H9 (cell line): ENCODE measurements at regions not wholly inside any gene's neighbourhood (a gene's known extent, or its start where the extent isn't known, plus 50 kb on each side); places are given as distances from the start of the nearest gene placed in this dataset.
A peak's percentile ranks its signal among the peaks of the same experiment; 100 is the strongest.

Source experiments
- DNase-seq: peaks from one replicate; pipeline ENCODE4 v3.0.0-alpha.2; 2017
- H2AFZ ChIP-seq: one replicate; pipeline ENCODE4 v1.6.1; 2013; ENCODE audit warnings: mild to moderate bottlenecking, low read length, control low read depth, moderate library complexity
- H2AK5ac ChIP-seq: 2 replicates; pipeline ENCODE4 v1.6.1; 2013; ENCODE audit warnings: low read length, control low read depth, mixed read lengths; ENCODE audit not compliant: insufficient read length
- H2BK120ac ChIP-seq: one replicate; pipeline ENCODE4 v1.6.1; 2013; ENCODE audit warnings: low read depth, mild to moderate bottlenecking, low read length, control low read depth, inconsistent platforms; ENCODE audit not compliant: poor library complexity, severe bottlenecking
- H2BK12ac ChIP-seq: 2 replicates; pipeline ENCODE4 v1.6.1; 2013; ENCODE audit warnings: low read length, control low read depth, mixed read lengths, low read depth; ENCODE audit not compliant: insufficient read length
- H2BK15ac ChIP-seq: 2 replicates; pipeline ENCODE4 v1.6.1; 2013; ENCODE audit warnings: low read depth, low read length, control low read depth
- H2BK20ac ChIP-seq: one replicate; pipeline ENCODE4 v1.6.1; 2013; ENCODE audit warnings: low read depth, mild to moderate bottlenecking, low read length, control low read depth, inconsistent platforms; ENCODE audit not compliant: poor library complexity, severe bottlenecking
- H2BK5ac ChIP-seq: 2 replicates; pipeline ENCODE4 v1.6.1; 2013; ENCODE audit warnings: low read length, control low read depth, mixed read lengths; ENCODE audit not compliant: insufficient read length
- H3K14ac ChIP-seq: 2 replicates; pipeline ENCODE4 v1.6.1; 2013; ENCODE audit warnings: low read length, control low read depth; ENCODE audit not compliant: insufficient read depth
- H3K18ac ChIP-seq: 2 replicates; pipeline ENCODE4 v1.6.1; 2013; ENCODE audit warnings: low read depth, mild to moderate bottlenecking, mixed read lengths, low read length, control low read depth; ENCODE audit not compliant: insufficient read length
- H3K23ac ChIP-seq: 2 replicates; pipeline ENCODE4 v1.6.1; 2013; ENCODE audit warnings: low read length, control low read depth, mixed read lengths, low read depth; ENCODE audit not compliant: insufficient read length
- H3K23me2 ChIP-seq: 2 replicates; pipeline ENCODE4 v1.6.1; 2013; ENCODE audit warnings: low read depth, mild to moderate bottlenecking, mixed read lengths, low read length, control low read depth; ENCODE audit not compliant: insufficient read length, poor library complexity, severe bottlenecking
- H3K27ac ChIP-seq: 2 replicates; pipeline ENCODE4 v1.5.1; 2013; ENCODE audit warnings: low read length, control low read depth, mixed read lengths, low read depth; ENCODE audit not compliant: insufficient read length
- H3K27me3 ChIP-seq: 2 replicates; pipeline ENCODE4 v1.6.1; 2013; ENCODE audit warnings: low read length, control low read depth, inconsistent platforms; ENCODE audit not compliant: insufficient read depth
- H3K4ac ChIP-seq: 2 replicates; pipeline ENCODE4 v1.6.1; 2013; ENCODE audit warnings: low read depth, mild to moderate bottlenecking, control low read depth, inconsistent platforms, low read length, moderate library complexity
- H3K4me1 ChIP-seq: 2 replicates; pipeline ENCODE4 v1.6.1; 2013; ENCODE audit warnings: low read length, control low read depth, inconsistent platforms; ENCODE audit not compliant: insufficient read depth
- H3K4me2 ChIP-seq: 2 replicates; pipeline ENCODE4 v1.6.1; 2013; ENCODE audit warnings: low read length, control low read depth, mixed read lengths; ENCODE audit not compliant: insufficient read length, insufficient read depth
- H3K56ac ChIP-seq: 2 replicates; pipeline ENCODE4 v1.6.1; 2013; ENCODE audit warnings: low read depth, mild to moderate bottlenecking, mixed read lengths, low read length, control low read depth; ENCODE audit not compliant: insufficient read length
- H3K79me1 ChIP-seq: 2 replicates; pipeline ENCODE4 v1.6.1; 2013; ENCODE audit warnings: low read depth, mild to moderate bottlenecking, moderate library complexity, low read length, control low read depth, inconsistent platforms; ENCODE audit not compliant: insufficient read depth, poor library complexity, severe bottlenecking
- H3K79me2 ChIP-seq: 2 replicates; pipeline ENCODE4 v1.6.1; 2013; ENCODE audit warnings: low read length, control low read depth, inconsistent platforms; ENCODE audit not compliant: insufficient read depth
- H3K9ac ChIP-seq: 2 replicates; pipeline ENCODE4 v1.6.1; 2013; ENCODE audit warnings: low read length, control low read depth, mixed read lengths; ENCODE audit not compliant: insufficient read length; ENCODE audit errors: extremely low read depth
- H3K9me3 ChIP-seq: one replicate; pipeline ENCODE4 v1.6.1; 2013; ENCODE audit warnings: low read depth, low read length, inconsistent platforms; ENCODE audit not compliant: control insufficient read depth
- H3T11ph ChIP-seq: one replicate; pipeline ENCODE4 v1.6.1; 2013; ENCODE audit warnings: mild to moderate bottlenecking, low read length, control low read depth, inconsistent platforms
- H4K20me1 ChIP-seq: one replicate; pipeline ENCODE4 v1.6.1; 2013; ENCODE audit not compliant: control insufficient read depth, insufficient read length, insufficient read depth
- H4K5ac ChIP-seq: 2 replicates; pipeline ENCODE4 v1.6.1; 2013; ENCODE audit warnings: low read depth, mild to moderate bottlenecking, mixed read lengths, low read length, control low read depth; ENCODE audit not compliant: insufficient read length
- H4K8ac ChIP-seq: replicated peaks from 2 replicates; pipeline ENCODE4 v1.6.1; 2013; ENCODE audit warnings: low read length, control low read depth, mixed read lengths, low read depth; ENCODE audit not compliant: insufficient read length
- H4K91ac ChIP-seq: 2 replicates; pipeline ENCODE4 v1.6.1; 2013; ENCODE audit warnings: low read depth, mild to moderate bottlenecking, moderate library complexity, mixed read lengths, low read length, control low read depth; ENCODE audit not compliant: insufficient read length
- H3K27ac Mint-ChIP-seq, 3 experiments: 2 replicates in 2 of 3; 3 replicates in 1 of 3; pipeline ENCODE4 v1.8.0; 2020 to 2021; ENCODE audit warnings: mixed read lengths in 3 of 3, mild to moderate bottlenecking in 1 of 3, moderate library complexity in 1 of 3
- H3K27me3 Mint-ChIP-seq: 2 replicates; pipeline ENCODE4 v1.8.0; 2021; ENCODE audit warnings: low read depth, mild to moderate bottlenecking, moderate library complexity, mixed read lengths
- H3K36me3 Mint-ChIP-seq, 3 experiments: 2 replicates in 2 of 3; 3 replicates in 1 of 3; pipeline ENCODE4 v1.8.0; 2020 to 2021; ENCODE audit warnings: low read depth in 3 of 3, mixed read lengths in 3 of 3; ENCODE audit not compliant: insufficient read depth in 1 of 3
- H3K4me1 Mint-ChIP-seq, 2 experiments: 2 replicates each; pipeline ENCODE4 v1.8.0; 2020; ENCODE audit warnings: mixed read lengths in 2 of 2
- H3K4me3 Mint-ChIP-seq, 2 experiments: 2 replicates in 1 of 2; 3 replicates in 1 of 2; pipeline ENCODE4 v1.8.0; 2020 to 2021; ENCODE audit warnings: mild to moderate bottlenecking in 2 of 2, mixed read lengths in 2 of 2, moderate library complexity in 1 of 2
- H3K9me3 Mint-ChIP-seq, 2 experiments: 2 replicates in 1 of 2; 3 replicates in 1 of 2; pipeline ENCODE4 v1.8.0; 2020; ENCODE audit warnings: mild to moderate bottlenecking in 2 of 2, mixed read lengths in 2 of 2, moderate library complexity in 1 of 2
- WGBS: extraction: QIAGEN DNeasy Blood & Tissue Kit; methylation state at CpG from one replicate; pipeline ENCODE4 v1.1.7; 2013; ENCODE audit warnings: missing lambda C conversion rate, low lambda C conversion rate, mixed read lengths; ENCODE audit not compliant: insufficient read length; ENCODE audit errors: extremely low coverage; 5-methylcytosine and 5-hydroxymethylcytosine counted together
- TF ChIP-seq, protein P1 (sequence below): fragments of 200-600 bp; sonication (generic); conservative IDR thresholded peaks from 3 replicates; pipeline ENCODE4 v1.8.0; 2021; ENCODE audit warnings: antibody characterized with exemption, mild to moderate bottlenecking

DNA sequence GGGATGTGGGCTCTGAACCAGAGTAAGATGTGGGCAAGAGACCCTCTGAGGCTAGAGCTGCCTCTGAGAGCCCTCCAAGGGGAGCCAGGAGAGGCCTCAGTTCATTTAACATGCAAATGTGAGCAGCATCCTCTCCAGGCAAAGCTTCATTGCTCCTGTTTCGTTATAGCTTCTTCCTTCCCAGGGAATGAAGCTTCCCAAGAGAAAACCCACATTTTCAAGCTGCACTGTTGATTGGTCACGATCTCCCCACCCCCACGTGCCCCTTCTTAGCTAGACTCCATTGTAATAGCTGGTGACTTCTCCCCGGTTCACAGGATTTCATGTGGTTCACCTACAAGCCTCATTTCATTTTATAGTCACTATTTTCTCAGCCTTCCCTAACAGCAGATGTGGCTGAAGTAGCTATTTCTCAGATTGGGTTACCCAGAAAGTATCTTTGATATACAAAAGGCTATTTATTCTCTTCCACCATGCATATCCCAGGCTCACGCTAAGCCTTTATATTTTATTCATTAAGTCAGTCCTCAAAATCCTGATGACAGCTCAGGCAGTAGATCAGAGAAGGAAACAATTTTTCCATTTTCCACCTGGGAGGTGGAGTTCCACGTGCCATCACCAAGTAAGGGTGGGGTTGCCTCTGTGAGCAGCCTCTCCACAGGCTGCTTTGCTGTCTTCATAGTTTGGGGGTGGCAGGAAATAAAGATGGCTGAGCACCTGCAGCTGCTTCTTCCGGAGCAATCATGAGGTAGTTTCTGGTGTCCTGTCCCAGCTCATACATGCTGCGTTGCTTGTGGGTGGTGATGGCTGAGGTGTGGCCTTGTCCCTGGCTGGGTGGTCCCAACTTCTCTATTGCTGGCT, 178.3 kb upstream of the RAB4A start:
- Histone ChIP-seq H3K56ac (no peak overlapping the region), H4K20me1 (no peaks in the 10 kb centered on the region), H3K14ac (peak overlapping the region; percentile 78; the same call in 1 of the 2 replicates), H2BK5ac (peak overlapping the region; percentile 11), H3K4me1 (peaks cover 19% of the 10 kb centered on the region; the same call in 1 of the 2 replicates), H4K8ac (no peak overlapping the region), H3K23ac (no peak overlapping the region), H3K27me3 (no peaks in the 10 kb centered on the region), H3K4me2 (peak overlapping the region; percentile 1), H3K79me2 (no peaks in the 10 kb centered on the region), H3K27ac (peak overlapping the region; percentile 89), H2BK15ac (no peak overlapping the region), H4K91ac (peak overlapping the region; percentile 20), H2AFZ (no peak overlapping the region), H3K18ac (peak overlapping the region; percentile 37), H2BK120ac (no peak overlapping the region), H2BK12ac (no peak overlapping the region), H3K79me1 (no peaks in the 10 kb centered on the region), H3K9me3 (no peaks in the 10 kb centered on the region), H2BK20ac (no peak overlapping the region), H3K9ac (no peak overlapping the region), H4K5ac (no peak overlapping the region), H2AK5ac (no peak overlapping the region), H3T11ph (no peak overlapping the region), H3K4ac (no peak overlapping the region), H3K23me2 (no peaks in the 10 kb centered on the region)
- Mint-ChIP-seq H3K4me1 (peaks cover 71 to 79% of the 10 kb centered on the region in 2 experiments), H3K27me3 (no peaks in the 10 kb centered on the region), H3K27ac (peak overlapping the region; percentile 96 to 99 (median 98)), H3K36me3 (peaks cover 0 to 12% (median 3%) of the 10 kb centered on the region in 3 experiments; a peak in 5 of 7 replicates), H3K9me3 (peaks cover 6% of the 10 kb centered on the region in 2 experiments), H3K4me3 (peak overlapping the region; percentile 26 to 51)
- DNase-seq, result peak; percentile 49
- TF ChIP-seq, protein P1, sequence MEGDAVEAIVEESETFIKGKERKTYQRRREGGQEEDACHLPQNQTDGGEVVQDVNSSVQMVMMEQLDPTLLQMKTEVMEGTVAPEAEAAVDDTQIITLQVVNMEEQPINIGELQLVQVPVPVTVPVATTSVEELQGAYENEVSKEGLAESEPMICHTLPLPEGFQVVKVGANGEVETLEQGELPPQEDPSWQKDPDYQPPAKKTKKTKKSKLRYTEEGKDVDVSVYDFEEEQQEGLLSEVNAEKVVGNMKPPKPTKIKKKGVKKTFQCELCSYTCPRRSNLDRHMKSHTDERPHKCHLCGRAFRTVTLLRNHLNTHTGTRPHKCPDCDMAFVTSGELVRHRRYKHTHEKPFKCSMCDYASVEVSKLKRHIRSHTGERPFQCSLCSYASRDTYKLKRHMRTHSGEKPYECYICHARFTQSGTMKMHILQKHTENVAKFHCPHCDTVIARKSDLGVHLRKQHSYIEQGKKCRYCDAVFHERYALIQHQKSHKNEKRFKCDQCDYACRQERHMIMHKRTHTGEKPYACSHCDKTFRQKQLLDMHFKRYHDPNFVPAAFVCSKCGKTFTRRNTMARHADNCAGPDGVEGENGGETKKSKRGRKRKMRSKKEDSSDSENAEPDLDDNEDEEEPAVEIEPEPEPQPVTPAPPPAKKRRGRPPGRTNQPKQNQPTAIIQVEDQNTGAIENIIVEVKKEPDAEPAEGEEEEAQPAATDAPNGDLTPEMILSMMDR, result no peak
- no CpG with 5 or more reads among the region's 8 CpGs for WGBS
